NCI-H2196 (cell line): ENCODE measurements at regions not wholly inside any gene's neighbourhood (a gene's known extent, or its start where the extent isn't known, plus 50 kb on each side); places are given as distances from the start of the nearest gene placed in this dataset.
"Not testable (repeated sequence)": the region's sequence is repeated elsewhere in the genome, so short reads cannot be mapped to it uniquely, and the experiment has no call there.

Experiments used
- DNase-seq: peaks from one replicate; lab custom pipeline; 2025; ENCODE audit not compliant: unreplicated experiment; lab: John Stamatoyannopoulos, UW

GRCh38 chr12:83971781-83972180 is 940.8 kb downstream of the SLC6A15 start:
- DNase-seq: no peak

- no peak for DNase-seq
Measured at GRCh38 chr12:83960767-83961166, 951.8 kb downstream of the SLC6A15 start.

- no peak for DNase-seq
Measured at GRCh38 chr12:83958997-83959396, 953.6 kb downstream of the SLC6A15 start.

- DNase-seq: no peak
Measured at GRCh38 chr12:83954956-83955601, 957.5 kb downstream of the SLC6A15 start.

- DNase-seq: no peak
Measured at GRCh38 chr12:83954071-83954789, 958.4 kb downstream of the SLC6A15 start.

- no peak for DNase-seq
Measured at GRCh38 chr12:83945871-83946270, 966.7 kb downstream of the SLC6A15 start.

- no peak for DNase-seq
Measured at GRCh38 chr12:83939718-83940117, 972.9 kb downstream of the SLC6A15 start.

- DNase-seq: no peak
Measured at GRCh38 chr12:83933615-83934014, 979.0 kb downstream of the SLC6A15 start.

GRCh38 chr12:83932011-83932410 is 980.6 kb downstream of the SLC6A15 start:
- no peak for DNase-seq

- no peak for DNase-seq
Measured at GRCh38 chr12:83931451-83931850, 981.1 kb downstream of the SLC6A15 start.

GRCh38 chr12:83929792-83930191 is 982.8 kb downstream of the SLC6A15 start:
- DNase-seq: not testable (repeated sequence)

- DNase-seq: no peak
Measured at GRCh38 chr12:83920821-83921547, 991.6 kb downstream of the SLC6A15 start.

- DNase-seq: no peak
Measured at GRCh38 chr12:83919081-83919480, 993.5 kb downstream of the SLC6A15 start.

- DNase-seq: no peak
Measured at GRCh38 chr12:83904175-83904574, 1008.4 kb downstream of the SLC6A15 start.

GRCh38 chr12:83896416-83896815 is 1016.2 kb downstream of the SLC6A15 start:
- DNase-seq: no peak

GRCh38 chr12:83893101-83893500 is 1019.5 kb downstream of the SLC6A15 start:
- DNase-seq: no peak

GRCh38 chr12:83889745-83890144 is 1022.9 kb downstream of the SLC6A15 start:
- no peak for DNase-seq

GRCh38 chr12:83886479-83886878 is 1026.1 kb downstream of the SLC6A15 start:
- DNase-seq: no peak

GRCh38 chr12:83870921-83871599 is 1041.5 kb downstream of the SLC6A15 start:
- DNase-seq: not testable (repeated sequence)

- DNase-seq: no peak
Measured at GRCh38 chr12:83866477-83866876, 1046.1 kb downstream of the SLC6A15 start.

GRCh38 chr12:83865431-83865830 is 1047.2 kb downstream of the SLC6A15 start:
- DNase-seq: no peak
